ENCODE measurements at regions not wholly inside any gene's neighbourhood (a gene's known extent, or its start where the extent isn't known, plus 50 kb on each side); places are given as distances from the start of the nearest gene placed in this dataset.

GRCh38 chr3:163632722-163633121, 1445.6 kb downstream of the SI start:
- Histone ChIP-seq H2AFZ (ENCODE audit: low read depth) (no peak overlapping the region), H3K79me2 (ENCODE audit: insufficient read depth) (no peaks in the 10 kb centered on the region), H3K9me3 (peaks cover 4% of the 10 kb centered on the region), H3K27ac (ENCODE audit: low read depth in 2 of 2, low read length in 1 of 2) (no peak overlapping the region), H3K4me2 (no peak overlapping the region), H3K4me3 (ENCODE audit: low read depth in 2 of 2, low read length in 1 of 2) (no peak overlapping the region), H3K27me3 (ENCODE audit: insufficient read depth) (no peaks in the 10 kb centered on the region), H3K9ac (no peak overlapping the region), H3F3A (replicated peaks; ENCODE audit: insufficient read depth) (no peaks in the 10 kb centered on the region), H4K20me1 (ENCODE audit: insufficient read depth) (no peaks in the 10 kb centered on the region), H3K36me3 (replicated peaks in 1 of 2; ENCODE audit: control insufficient read depth in 1 of 2, insufficient read depth in 2 of 2, low read length in 1 of 2) (no peaks in the 10 kb centered on the region), H3K4me1 (ENCODE audit: control insufficient read depth in 1 of 2, insufficient read depth in 2 of 2, low read depth in 1 of 2, low read length in 1 of 2) (no peaks in the 10 kb centered on the region), H3K9me2 (no peaks in the 10 kb centered on the region)
- ChIA-PET CTCF (no interaction called here), POLR2A (no interaction called here)
- 42% methylated on average over 5 of the region's 5 CpGs for WGBS (ENCODE audit: low lambda C conversion rate)
- no peak for DNase-seq
- TF ChIP-seq YY1 (IDR thresholded peaks at IDR 0.05; ENCODE audit: low read depth) (no peak), CTCF (IDR thresholded peaks at IDR 0.05) (no peak), RFX5 (IDR thresholded peaks at IDR 0.05; ENCODE audit: low read length) (no peak)

GRCh38 chr3:163626753-163627152, 1451.5 kb downstream of the SI start:
- Histone ChIP-seq H3K27me3 (ENCODE audit: insufficient read depth) (no peaks in the 10 kb centered on the region), H3K27ac (ENCODE audit: low read depth in 2 of 2, low read length in 1 of 2) (no peak overlapping the region), H4K20me1 (ENCODE audit: insufficient read depth) (no peaks in the 10 kb centered on the region), H2AFZ (ENCODE audit: low read depth) (no peak overlapping the region), H3K36me3 (replicated peaks in 1 of 2; ENCODE audit: control insufficient read depth in 1 of 2, insufficient read depth in 2 of 2, low read length in 1 of 2) (no peaks in the 10 kb centered on the region), H3K9me2 (no peaks in the 10 kb centered on the region), H3K9ac (no peak overlapping the region), H3K4me2 (no peak overlapping the region), H3K4me3 (ENCODE audit: low read depth in 2 of 2, low read length in 1 of 2) (no peak overlapping the region), H3K4me1 (ENCODE audit: control insufficient read depth in 1 of 2, insufficient read depth in 2 of 2, low read depth in 1 of 2, low read length in 1 of 2) (no peaks in the 10 kb centered on the region; a peak in 1 of 4 replicates), H3F3A (replicated peaks; ENCODE audit: insufficient read depth) (no peaks in the 10 kb centered on the region), H3K79me2 (ENCODE audit: insufficient read depth) (no peaks in the 10 kb centered on the region), H3K9me3 (no peaks in the 10 kb centered on the region; the same call in 1 of the 2 replicates)
- 47% methylated on average over 1 of the region's 3 CpGs for WGBS (ENCODE audit: low lambda C conversion rate)
- ChIA-PET CTCF (no interaction called here), POLR2A (no interaction called here)
- DNase-seq = no peak
- TF ChIP-seq GATA2 (CRISPR knock-in tag; IDR thresholded peaks at IDR 0.05) = no peak
- no peak for TF ChIP-seq MEF2A (IDR thresholded peaks at IDR 0.05; ENCODE audit: borderline replicate concordance, low read depth)
- TF ChIP-seq RFX5 (IDR thresholded peaks at IDR 0.05; ENCODE audit: low read length) = no peak
- no peak for TF ChIP-seq TEAD4 (IDR thresholded peaks at IDR 0.05; ENCODE audit: borderline replicate concordance, insufficient read depth)
- no peak for TF ChIP-seq RAD21 (IDR thresholded peaks at IDR 0.05; ENCODE audit: low read length)
- no peak for TF ChIP-seq RXRA (IDR thresholded peaks at IDR 0.05; ENCODE audit: borderline replicate concordance, low read depth)
- no peak for TF ChIP-seq TAF1 (IDR thresholded peaks at IDR 0.05; ENCODE audit: borderline replicate concordance, low read depth, low read length)
- no peak for TF ChIP-seq CTCF (IDR thresholded peaks at IDR 0.05)
- no peak for TF ChIP-seq MXI1 (IDR thresholded peaks at IDR 0.05; ENCODE audit: low read depth, low read length)
- no peak for TF ChIP-seq ZBTB33 (IDR thresholded peaks at IDR 0.05; ENCODE audit: borderline replicate concordance, low read depth)
- TF ChIP-seq EP300 (IDR thresholded peaks at IDR 0.05; ENCODE audit: borderline replicate concordance in 1 of 2, low read depth in 1 of 2, low read length in 1 of 2) = no peak
- no peak for TF ChIP-seq USF2 (IDR thresholded peaks at IDR 0.05; ENCODE audit: borderline replicate concordance, low read depth, low read length)
- TF ChIP-seq FOXM1 (IDR thresholded peaks at IDR 0.05; ENCODE audit: low read depth) = no peak

All from SK-N-SH (cell line).